ENCODE measurements at regions not wholly inside any gene's neighbourhood (a gene's known extent, or its start where the extent isn't known, plus 50 kb on each side); places are given as distances from the start of the nearest gene placed in this dataset.

- TF ChIP-seq ZFX (IDR thresholded peaks at IDR 0.05) (no peak), CTCF (conservative IDR thresholded peaks at IDR 0.05) (no peak)
- H3K27ac ChIP-seq, result no peak overlapping the region
Measured at GRCh38 chr9:95585824-95586223, 69.1 kb upstream of the PTCH1 start.

- H3K27ac ChIP-seq, result no peak overlapping the region
- TF ChIP-seq ZFX (IDR thresholded peaks at IDR 0.05) (no peak), CTCF (conservative IDR thresholded peaks at IDR 0.05) (no peak)
Measured at GRCh38 chr9:95584176-95584575, 67.4 kb upstream of the PTCH1 start.

- no peak overlapping the region for H3K27ac ChIP-seq
- TF ChIP-seq ZFX (IDR thresholded peaks at IDR 0.05) (no peak), CTCF (conservative IDR thresholded peaks at IDR 0.05) (no peak)
Measured at GRCh38 chr9:95581900-95582299, 65.1 kb upstream of the PTCH1 start.

GRCh38 chr9:95580812-95581761 lies 64.3 kb upstream of the PTCH1 start:
- H3K27ac ChIP-seq, result no peak overlapping the region

GRCh38 chr9:95574866-95575553 lies 58.2 kb upstream of the PTCH1 start:
- TF ChIP-seq ZFX (IDR thresholded peaks at IDR 0.05) (no peak), CTCF (conservative IDR thresholded peaks at IDR 0.05) (no peak)
- H3K27ac ChIP-seq, result no peak overlapping the region

More at GRCh38 chr9:95580812-95581761, 64.3 kb upstream of the PTCH1 start:
- TF ChIP-seq ZFX (IDR thresholded peaks at IDR 0.05), result no peak
- TF ChIP-seq CTCF (conservative IDR thresholded peaks at IDR 0.05), result no peak

GRCh38 chr9:95574176-95574575 lies 57.4 kb upstream of the PTCH1 start:
- TF ChIP-seq CTCF (conservative IDR thresholded peaks at IDR 0.05) (no peak), ZFX (IDR thresholded peaks at IDR 0.05) (no peak)
- no peak overlapping the region for H3K27ac ChIP-seq

- H3K27ac ChIP-seq, result no peak overlapping the region
- TF ChIP-seq CTCF (conservative IDR thresholded peaks at IDR 0.05) (no peak), ZFX (IDR thresholded peaks at IDR 0.05) (no peak)
Measured at GRCh38 chr9:95573463-95573862, 56.7 kb upstream of the PTCH1 start.

Data from C4-2B (cell line).